ENCODE measurements at regions not wholly inside any gene's neighbourhood (a gene's known extent, or its start where the extent isn't known, plus 50 kb on each side); places are given as distances from the start of the nearest gene placed in this dataset.

DNA sequence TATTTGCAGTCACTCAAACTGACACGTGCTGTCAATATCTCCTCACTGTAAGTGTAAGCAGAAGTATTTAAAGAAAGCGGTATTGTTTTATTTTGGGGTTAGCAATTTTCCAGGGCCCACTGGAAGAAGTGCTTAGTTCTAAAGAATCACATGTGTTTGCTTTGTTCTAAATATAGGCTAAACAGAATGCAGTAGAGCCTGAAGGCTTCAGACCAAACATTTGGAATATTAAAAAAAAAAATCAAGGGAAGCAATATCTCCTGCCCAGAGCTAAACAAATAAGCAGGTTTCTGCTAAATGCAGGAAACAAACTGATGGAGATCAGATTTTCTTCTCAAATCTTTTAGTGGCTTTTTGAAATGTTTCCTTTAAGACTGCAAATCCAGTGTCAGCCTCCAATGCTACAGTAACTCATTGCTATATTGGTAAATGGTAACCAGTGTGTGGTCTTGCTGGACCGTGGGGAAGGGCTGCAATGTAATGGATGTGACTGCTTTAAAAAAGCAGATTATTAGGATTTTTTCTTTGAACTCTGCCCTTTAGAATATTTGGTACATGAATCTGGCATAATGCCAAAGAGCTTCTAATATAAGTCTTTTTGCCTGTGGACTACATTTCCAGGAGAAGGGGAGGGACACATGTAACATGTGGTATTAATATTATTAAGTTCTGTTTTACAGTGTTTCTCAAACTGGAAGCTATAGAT is 317.1 kb upstream of the FERMT1 start:
- TF ChIP-seq, protein P1, sequence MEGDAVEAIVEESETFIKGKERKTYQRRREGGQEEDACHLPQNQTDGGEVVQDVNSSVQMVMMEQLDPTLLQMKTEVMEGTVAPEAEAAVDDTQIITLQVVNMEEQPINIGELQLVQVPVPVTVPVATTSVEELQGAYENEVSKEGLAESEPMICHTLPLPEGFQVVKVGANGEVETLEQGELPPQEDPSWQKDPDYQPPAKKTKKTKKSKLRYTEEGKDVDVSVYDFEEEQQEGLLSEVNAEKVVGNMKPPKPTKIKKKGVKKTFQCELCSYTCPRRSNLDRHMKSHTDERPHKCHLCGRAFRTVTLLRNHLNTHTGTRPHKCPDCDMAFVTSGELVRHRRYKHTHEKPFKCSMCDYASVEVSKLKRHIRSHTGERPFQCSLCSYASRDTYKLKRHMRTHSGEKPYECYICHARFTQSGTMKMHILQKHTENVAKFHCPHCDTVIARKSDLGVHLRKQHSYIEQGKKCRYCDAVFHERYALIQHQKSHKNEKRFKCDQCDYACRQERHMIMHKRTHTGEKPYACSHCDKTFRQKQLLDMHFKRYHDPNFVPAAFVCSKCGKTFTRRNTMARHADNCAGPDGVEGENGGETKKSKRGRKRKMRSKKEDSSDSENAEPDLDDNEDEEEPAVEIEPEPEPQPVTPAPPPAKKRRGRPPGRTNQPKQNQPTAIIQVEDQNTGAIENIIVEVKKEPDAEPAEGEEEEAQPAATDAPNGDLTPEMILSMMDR (IDR thresholded peaks at IDR 0.05; ENCODE audit: insufficient read depth, low read depth, low read length) = no peak
- DNase-seq (ENCODE audit: low read depth) = no peak
- H3K4me3 ChIP-seq (ENCODE audit: low read depth, low read length) = no peak overlapping the region

DNA sequence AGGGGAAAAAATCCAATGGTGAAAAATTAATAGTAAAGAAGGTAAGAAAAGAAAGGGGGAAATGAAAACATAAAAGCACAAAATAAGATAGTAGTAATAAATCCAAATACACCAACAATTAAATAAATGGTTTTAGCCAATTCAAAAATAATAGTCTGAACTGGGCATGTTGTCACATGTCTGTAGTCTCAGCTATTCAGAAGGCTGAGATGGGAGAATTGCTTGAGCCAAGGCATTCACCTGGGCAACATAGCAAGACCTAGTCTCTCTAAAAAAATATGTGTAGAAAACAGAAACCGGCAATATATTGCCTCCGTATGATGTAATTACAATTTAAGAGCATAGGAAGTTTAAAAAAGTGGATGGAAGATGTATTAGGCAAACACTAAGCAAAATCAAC is 311.3 kb upstream of the FERMT1 start:
- no peak for DNase-seq (ENCODE audit: low read depth)
- TF ChIP-seq, protein P1 (IDR thresholded peaks at IDR 0.05; ENCODE audit: insufficient read depth, low read depth, low read length) = no peak
- H3K4me3 ChIP-seq (ENCODE audit: low read depth, low read length) = no peak overlapping the region

DNA sequence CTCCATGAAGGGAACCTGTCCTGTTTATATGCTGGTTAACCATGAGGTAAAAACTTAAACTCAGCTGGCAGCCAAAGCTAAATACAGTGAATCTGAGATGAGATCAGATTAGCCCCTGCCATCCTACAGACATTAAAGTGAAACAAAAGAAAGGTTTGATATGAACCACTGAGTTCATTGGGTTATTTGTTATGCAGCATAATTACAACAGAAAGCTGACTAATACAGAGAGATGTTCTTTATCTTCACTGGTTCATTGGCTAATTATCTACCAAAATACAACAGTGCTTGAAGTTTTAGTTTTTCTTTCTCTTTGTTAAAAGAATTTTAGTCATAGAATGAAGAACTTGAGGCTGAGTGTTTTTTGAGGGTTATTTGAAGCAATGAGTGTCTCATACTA is 307.6 kb upstream of the FERMT1 start:
- DNase-seq (ENCODE audit: low read depth) = no peak
- TF ChIP-seq, protein P1 (IDR thresholded peaks at IDR 0.05; ENCODE audit: insufficient read depth, low read depth, low read length) = no peak
- no peak overlapping the region for H3K4me3 ChIP-seq (ENCODE audit: low read depth, low read length)

DNA sequence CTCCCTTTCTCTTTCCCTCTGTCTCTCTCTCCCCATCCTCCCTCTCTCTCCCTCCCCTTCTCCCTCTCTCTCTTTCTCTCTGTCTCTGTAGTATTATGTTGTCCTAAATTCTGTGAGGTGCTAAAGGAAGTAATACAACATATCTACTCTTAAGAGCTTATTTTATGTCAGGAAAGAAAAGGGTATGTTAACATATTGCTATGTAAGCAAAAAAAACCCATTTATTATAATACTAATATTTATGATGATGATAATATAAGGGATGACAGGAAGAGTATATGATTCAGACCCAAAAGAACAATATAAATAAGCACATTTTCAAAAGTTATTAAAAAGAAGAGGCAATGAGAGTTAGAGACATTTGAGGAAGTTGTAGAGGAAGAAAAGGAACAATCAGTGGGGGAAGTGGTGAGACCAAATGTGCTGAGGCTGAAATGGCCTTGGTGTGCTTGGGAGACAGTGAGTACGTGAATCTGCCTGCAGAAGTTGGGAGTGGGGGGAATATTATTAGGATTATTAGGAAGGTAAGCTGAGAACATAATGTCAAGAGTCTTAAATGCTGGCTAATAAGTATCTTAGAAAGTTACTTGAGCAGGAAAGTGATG is 303.6 kb upstream of the FERMT1 start:
- TF ChIP-seq, protein P1 (IDR thresholded peaks at IDR 0.05; ENCODE audit: insufficient read depth, low read depth, low read length) = no peak
- H3K4me3 ChIP-seq (ENCODE audit: low read depth, low read length) = no peak overlapping the region
- no peak for DNase-seq (ENCODE audit: low read depth)

DNA sequence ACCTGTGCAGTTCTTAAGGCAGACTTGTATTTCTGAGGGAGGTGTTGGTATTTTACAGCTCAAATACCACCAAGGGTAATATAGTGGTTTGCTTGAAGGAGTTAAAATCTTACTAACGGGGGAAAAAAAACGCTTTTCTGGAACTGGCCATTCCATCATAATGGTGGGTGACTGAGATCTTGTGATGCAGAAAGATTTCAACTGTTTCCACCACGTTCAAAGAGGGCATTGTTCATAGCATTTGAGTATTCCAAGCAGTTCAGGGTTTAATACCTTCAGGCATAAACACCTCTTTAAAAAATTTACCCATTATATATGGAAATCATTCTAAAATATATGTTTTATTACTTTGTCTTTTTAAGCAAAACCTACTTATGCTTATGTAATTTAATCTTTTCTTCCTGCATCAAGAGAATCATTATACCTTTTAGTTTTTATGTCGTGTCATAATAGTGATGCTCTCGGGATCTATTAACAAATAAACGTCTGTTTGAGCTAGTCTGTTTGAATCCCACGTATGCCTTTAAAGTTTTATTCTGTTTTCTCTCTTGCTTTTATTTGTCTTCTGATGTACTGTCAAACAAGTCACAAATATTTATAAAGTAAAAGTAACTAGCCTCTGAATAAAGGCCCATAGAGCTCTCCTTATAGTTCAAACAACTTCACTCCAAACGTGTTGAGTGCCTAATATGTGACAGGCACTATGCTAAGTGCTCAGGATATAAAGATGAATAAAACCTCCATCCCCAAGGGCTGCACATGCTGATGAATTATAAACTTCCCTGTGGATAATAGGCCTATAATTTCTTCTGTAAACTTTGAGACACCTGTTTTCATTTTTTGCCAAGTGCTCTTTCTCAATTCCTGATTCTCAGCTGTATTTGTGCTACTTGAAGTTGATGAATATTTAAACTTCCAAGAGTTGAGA is 298.8 kb upstream of the FERMT1 start:
- TF ChIP-seq, protein P1 (IDR thresholded peaks at IDR 0.05; ENCODE audit: insufficient read depth, low read depth, low read length) = no peak
- no peak overlapping the region for H3K4me3 ChIP-seq (ENCODE audit: low read depth, low read length)
- peak; percentile 37 for DNase-seq (ENCODE audit: low read depth)

DNA sequence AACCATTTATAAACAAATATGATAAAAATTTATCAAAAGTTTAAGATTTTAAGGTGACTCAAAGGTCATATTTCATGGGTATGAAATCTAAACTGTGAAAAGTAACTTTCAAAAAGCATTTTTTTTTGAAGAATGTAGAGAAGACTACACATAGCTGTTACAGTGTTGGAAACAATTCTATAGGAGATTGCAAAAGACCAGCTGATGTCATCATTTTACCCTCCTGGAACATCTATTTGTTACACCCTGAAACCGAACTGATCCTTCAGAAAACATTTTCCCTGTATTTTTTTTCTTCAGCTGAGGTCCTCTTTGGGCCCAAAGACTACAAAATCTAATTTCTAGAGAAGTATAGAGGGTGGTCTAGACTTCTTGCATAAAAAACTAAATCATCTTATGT is 297.5 kb upstream of the FERMT1 start:
- TF ChIP-seq, protein P1 (IDR thresholded peaks at IDR 0.05; ENCODE audit: insufficient read depth, low read depth, low read length) = no peak
- DNase-seq (ENCODE audit: low read depth) = no peak
- H3K4me3 ChIP-seq (ENCODE audit: low read depth, low read length) = no peak overlapping the region
